Tibial artery (tissue), 4 donors: ENCODE measurements at regions not wholly inside any gene's neighbourhood (a gene's known extent, or its start where the extent isn't known, plus 50 kb on each side); places are given as distances from the start of the nearest gene placed in this dataset.

Experiments
- DNase-seq, 2 donors: peaks; one replicate each; pipeline ENCODE4 v3.0.0-alpha.2; 2019
- H3K27ac ChIP-seq, 2 donors: fragments of 200-600 bp; sonication (generic) in 1 of 2; 1 replicate in 1 of 2; 2 replicates in 1 of 2; pipeline ENCODE4 v1.5.1; 2018 to 2019; ENCODE audit warnings: mild to moderate bottlenecking in 1 of 2
- H3K27me3 ChIP-seq, 2 donors: fragments of 200-600 bp; sonication (generic) in 1 of 2; one replicate each; pipeline versions ENCODE4 v1.5.1 to v1.6.0; 2016 to 2019
- H3K36me3 ChIP-seq, 3 donors: fragments of 200-600 bp; sonication (generic) in 2 of 3; one replicate each; pipeline ENCODE4 v1.5.1; 2016 to 2019; ENCODE audit warnings: mild to moderate bottlenecking in 2 of 3
- H3K4me1 ChIP-seq, 4 donors: fragments of 200-600 bp; sonication (generic) in 2 of 4; 1 replicate in 3 of 4; 2 replicates in 1 of 4; pipeline ENCODE4 v1.5.1; 2016 to 2019
- H3K4me3 ChIP-seq, 2 donors: fragments of 200-600 bp; sonication (generic) in 1 of 2; 1 replicate in 1 of 2; 2 replicates in 1 of 2; pipeline ENCODE4 v1.5.1; 2018 to 2019; ENCODE audit warnings: mild to moderate bottlenecking in 2 of 2
- H3K9me3 ChIP-seq, 3 donors: fragments of 200-600 bp; sonication (generic) in 1 of 3; one replicate each; pipeline ENCODE4 v1.5.1; 2016 to 2019
- intact Hi-C: fragments of 100-400 bp; cut with DNase I; formaldehyde crosslinking; loops from one replicate; pipeline ENCODE4 v1.15.0; 2023; ENCODE audit warnings: low total_unique reads
- TF ChIP-seq, protein P1 (sequence below), 2 experiments: fragments of 200-600 bp in 1 of 2; fragments of 450-650 bp in 1 of 2; IDR thresholded peaks; one replicate each; pipeline ENCODE4 v1.5.1; 2017 to 2019; ENCODE audit warnings: antibody characterized with exemption in 2 of 2, mild to moderate bottlenecking in 1 of 2, moderate library complexity in 1 of 2

DNA sequence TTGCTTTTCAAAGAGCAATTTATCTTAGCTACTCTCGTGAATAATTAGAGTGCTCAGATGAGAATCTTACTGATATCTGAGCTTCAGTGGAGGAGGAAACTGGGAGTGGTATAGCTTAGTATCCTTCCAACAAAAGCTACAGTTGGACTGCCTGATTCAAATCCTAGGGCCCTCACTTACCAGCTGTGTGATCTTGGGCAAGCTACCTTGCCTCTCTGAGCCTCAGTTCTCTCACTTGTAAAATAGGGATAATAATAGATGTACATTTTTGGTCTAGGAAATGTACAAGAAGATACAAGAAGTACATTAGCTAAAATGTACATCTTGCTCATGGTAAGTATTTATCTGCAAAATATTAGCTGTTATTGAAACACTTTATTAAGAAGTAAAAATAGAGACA lies 502.0 kb downstream of the HAPSTR1 start:
- no peaks in the 10 kb centered on the region for H3K9me3 ChIP-seq
- H3K4me3 ChIP-seq = no peak overlapping the region
- TF ChIP-seq, protein P1, sequence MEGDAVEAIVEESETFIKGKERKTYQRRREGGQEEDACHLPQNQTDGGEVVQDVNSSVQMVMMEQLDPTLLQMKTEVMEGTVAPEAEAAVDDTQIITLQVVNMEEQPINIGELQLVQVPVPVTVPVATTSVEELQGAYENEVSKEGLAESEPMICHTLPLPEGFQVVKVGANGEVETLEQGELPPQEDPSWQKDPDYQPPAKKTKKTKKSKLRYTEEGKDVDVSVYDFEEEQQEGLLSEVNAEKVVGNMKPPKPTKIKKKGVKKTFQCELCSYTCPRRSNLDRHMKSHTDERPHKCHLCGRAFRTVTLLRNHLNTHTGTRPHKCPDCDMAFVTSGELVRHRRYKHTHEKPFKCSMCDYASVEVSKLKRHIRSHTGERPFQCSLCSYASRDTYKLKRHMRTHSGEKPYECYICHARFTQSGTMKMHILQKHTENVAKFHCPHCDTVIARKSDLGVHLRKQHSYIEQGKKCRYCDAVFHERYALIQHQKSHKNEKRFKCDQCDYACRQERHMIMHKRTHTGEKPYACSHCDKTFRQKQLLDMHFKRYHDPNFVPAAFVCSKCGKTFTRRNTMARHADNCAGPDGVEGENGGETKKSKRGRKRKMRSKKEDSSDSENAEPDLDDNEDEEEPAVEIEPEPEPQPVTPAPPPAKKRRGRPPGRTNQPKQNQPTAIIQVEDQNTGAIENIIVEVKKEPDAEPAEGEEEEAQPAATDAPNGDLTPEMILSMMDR (IDR thresholded peaks at IDR 0.05) = no peak
- H3K4me1 ChIP-seq = no peaks in the 10 kb centered on the region
- H3K27ac ChIP-seq = no peak overlapping the region
- peaks cover 0 to 9% of the 10 kb centered on the region in 2 donors for H3K27me3 ChIP-seq
- intact Hi-C loops = no loop called here
- H3K36me3 ChIP-seq = no peaks in the 10 kb centered on the region
- no peak for DNase-seq

DNA sequence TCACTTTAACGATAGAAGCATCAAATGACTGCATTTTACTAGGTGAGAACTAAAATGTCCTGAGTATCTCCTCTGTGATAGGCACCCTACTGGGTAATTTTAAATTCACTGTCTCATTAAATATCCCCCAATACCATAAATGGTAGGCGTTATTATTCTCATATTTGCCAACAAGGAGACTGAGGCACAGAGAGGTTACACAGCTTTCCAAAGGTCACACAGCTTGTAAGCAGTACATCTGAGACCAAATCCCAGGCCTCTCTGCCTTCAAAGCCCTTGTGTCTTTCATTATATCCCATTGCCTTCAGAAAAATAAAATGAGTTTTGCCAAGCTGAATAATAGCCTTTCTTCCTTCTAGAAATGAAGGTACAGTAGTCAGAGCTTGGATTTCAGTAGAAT lies 502.6 kb downstream of the HAPSTR1 start:
- Histone ChIP-seq H3K4me1 (no peaks in the 10 kb centered on the region), H3K9me3 (no peaks in the 10 kb centered on the region), H3K27me3 (peaks cover 0 to 9% of the 10 kb centered on the region in 2 donors), H3K4me3 (no peak overlapping the region), H3K36me3 (no peaks in the 10 kb centered on the region), H3K27ac (no peak overlapping the region)
- intact Hi-C loops = no loop called here
- DNase-seq = no peak
- TF ChIP-seq, protein P1 (IDR thresholded peaks at IDR 0.05) = no peak

DNA sequence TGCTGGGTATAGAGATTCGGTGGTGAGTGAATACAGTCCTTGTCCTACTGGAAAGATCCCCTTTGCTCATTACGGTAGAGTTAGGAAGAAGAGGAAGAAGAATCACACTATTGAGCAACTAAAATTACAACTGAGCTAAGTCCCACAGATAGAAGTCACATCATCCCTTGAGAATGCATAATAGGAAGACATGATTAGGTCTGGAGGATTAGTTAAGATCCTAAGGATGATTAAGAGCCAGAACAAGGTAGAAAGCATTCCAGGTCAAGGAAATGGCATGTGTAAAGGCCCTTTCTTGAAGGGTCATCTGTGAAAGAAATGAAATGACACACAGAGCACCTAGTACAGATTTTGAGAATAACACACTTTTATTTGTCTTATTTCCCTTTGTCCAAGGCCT lies 503.5 kb downstream of the HAPSTR1 start:
- Histone ChIP-seq H3K27ac (no peak overlapping the region), H3K9me3 (no peaks in the 10 kb centered on the region), H3K4me1 (no peaks in the 10 kb centered on the region), H3K27me3 (peaks cover 0 to 9% of the 10 kb centered on the region in 2 donors), H3K36me3 (no peaks in the 10 kb centered on the region), H3K4me3 (no peak overlapping the region)
- intact Hi-C loops = no loop called here
- TF ChIP-seq, protein P1 (IDR thresholded peaks at IDR 0.05) = no peak
- no peak for DNase-seq

DNA sequence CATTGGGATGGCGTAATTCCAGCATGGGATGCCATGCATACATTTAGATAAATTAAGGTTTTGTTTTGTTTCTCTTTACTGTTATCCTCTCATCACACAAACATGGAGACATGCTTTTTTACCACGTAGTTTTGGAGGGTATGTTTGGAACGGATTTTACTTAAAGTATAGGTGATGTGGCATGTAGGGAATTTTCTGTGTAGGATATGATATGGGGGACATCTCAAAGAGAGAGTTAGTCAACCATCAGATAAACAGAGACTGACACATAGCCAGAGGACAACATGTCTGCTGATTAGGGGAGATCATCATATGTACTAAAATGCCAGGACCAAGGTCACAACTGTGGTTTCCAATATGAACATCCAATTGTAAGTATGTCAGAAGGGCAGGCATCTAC lies 503.9 kb downstream of the HAPSTR1 start:
- DNase-seq = no peak
- Histone ChIP-seq H3K4me1 (no peaks in the 10 kb centered on the region), H3K27me3 (peaks cover 0 to 9% of the 10 kb centered on the region in 2 donors), H3K4me3 (no peak overlapping the region), H3K36me3 (no peaks in the 10 kb centered on the region), H3K9me3 (no peaks in the 10 kb centered on the region), H3K27ac (no peak overlapping the region)
- intact Hi-C loops = no loop called here
- TF ChIP-seq, protein P1 (IDR thresholded peaks at IDR 0.05) = no peak

DNA sequence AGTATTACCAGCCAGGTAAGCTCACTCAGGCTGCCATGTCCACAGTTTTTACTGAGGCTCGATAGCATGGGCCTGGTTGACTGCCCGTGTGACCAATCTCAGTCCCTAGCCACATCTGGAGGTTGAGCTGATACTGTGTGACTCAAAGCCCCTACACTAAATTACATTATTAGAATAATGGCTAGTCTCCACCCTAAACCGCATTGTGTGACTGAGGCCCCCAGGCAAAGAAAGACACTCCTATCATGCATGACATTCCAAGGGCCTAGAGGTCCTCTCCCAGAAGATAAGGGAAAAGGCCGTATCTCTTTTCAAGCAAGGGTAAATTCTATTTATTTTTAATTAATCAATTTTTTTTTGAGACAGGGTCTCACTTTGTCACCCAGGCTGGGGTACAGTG lies 505.3 kb downstream of the HAPSTR1 start:
- H3K4me3 ChIP-seq = no peak overlapping the region
- no peaks in the 10 kb centered on the region for H3K4me1 ChIP-seq
- intact Hi-C loops = no loop called here
- no peak overlapping the region for H3K27ac ChIP-seq
- no peak for DNase-seq
- TF ChIP-seq, protein P1 (IDR thresholded peaks at IDR 0.05) = no peak
- H3K9me3 ChIP-seq = no peaks in the 10 kb centered on the region
- no peaks in the 10 kb centered on the region for H3K36me3 ChIP-seq
- peaks cover 0 to 9% of the 10 kb centered on the region in 2 donors for H3K27me3 ChIP-seq
